ENCODE measurements at regions not wholly inside any gene's neighbourhood (a gene's known extent, or its start where the extent isn't known, plus 50 kb on each side); places are given as distances from the start of the nearest gene placed in this dataset.

- peak; percentile 54 for DNase-seq
Observed at GRCh38 chr7:7122701-7123281, 59.6 kb upstream of the C1GALT1 start.

GRCh38 chr7:7125963-7126362 is 56.4 kb upstream of the C1GALT1 start:
- DNase-seq, result no peak

DNA sequence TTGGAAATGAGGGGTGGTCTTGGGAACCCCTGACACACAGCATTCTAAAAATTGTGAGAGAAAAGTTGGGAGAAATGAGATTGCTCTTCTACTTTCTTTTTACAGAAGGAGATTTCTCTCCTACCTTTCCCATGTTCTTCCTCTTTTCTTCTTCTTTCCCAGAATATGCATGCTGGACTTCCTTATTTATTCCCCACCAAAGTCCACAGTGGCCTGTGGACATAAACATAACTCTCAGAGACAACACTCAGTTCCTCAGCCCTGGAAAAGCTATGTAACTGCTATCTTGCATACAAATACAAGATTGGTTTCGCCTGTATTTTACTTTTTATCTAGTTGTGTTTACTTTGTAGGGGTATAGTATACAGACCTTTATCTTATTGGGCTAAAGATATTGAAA is 54.6 kb upstream of the C1GALT1 start:
- DNase-seq, result no peak

GRCh38 chr7:7129381-7129780 is 53.0 kb upstream of the C1GALT1 start:
- no peak for DNase-seq

DNA sequence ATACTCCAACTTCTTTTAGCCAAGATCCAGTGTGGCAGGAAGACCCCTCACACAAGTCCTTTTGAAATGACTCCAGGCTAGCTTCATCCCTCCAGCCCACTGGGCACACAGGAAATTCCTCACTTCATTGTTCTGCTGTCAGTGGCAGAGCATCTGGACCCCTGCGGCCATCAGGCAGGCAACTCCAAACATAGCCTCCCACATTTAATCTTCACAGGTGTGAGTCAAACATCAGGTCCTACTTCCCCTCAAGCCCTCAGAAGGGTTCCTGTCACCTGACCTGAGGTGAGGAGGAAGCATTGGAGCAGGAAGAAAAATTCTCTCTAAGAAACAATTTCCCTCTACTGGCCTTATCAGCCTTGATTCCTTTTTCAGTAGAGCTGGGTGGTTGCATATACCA is 51.1 kb upstream of the C1GALT1 start:
- DNase-seq, result no peak

Data from EL (cell line).